NCI-H1436 treated with DMSO at 0.1 percent for 48 hours (cell line): ENCODE measurements at regions not wholly inside any gene's neighbourhood (a gene's known extent, or its start where the extent isn't known, plus 50 kb on each side); places are given as distances from the start of the nearest gene placed in this dataset.

Source experiments
- DNase-seq: peaks from one replicate; lab custom pipeline; 2025; lab: John Stamatoyannopoulos, UW

DNA sequence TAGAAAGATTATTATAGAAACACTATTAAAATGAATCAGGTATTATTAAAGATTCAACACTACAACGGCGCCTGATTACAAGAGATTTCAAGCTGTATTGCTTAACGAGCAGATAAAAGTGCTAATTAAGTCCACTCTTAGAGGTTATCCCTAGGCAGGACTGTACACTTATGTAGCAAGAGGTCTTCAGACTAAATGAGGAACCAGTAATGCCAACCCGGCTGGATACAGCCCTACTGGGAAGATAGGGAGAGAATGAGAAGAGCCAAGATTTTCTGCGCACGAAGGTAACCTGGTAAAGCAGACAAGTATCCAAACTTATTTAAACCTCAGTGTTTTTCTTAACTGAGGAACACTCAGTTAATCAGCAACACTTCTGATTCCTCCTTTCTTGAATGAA lies 115.7 kb upstream of the HIVEP3 start:
- no peak for DNase-seq

DNA sequence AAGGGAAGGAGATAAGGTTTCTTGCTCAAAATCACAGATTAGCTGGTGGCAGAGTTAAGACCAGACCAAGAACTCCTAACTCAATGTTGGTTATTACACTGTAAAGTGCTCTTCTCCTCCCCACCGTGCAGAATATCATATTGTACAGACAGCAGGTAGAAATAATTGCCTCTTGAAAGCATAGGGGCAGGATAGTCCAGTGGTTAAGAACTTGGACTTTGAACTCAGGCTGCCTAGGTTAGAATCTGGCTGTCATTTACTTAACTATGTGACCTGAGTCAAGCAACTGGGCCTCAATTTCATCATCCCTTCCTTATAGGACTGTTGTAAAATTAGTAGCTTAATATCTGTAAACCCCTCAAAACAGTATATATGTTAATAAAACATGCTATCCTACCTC lies 114.9 kb upstream of the HIVEP3 start:
- DNase-seq, result no peak

DNA sequence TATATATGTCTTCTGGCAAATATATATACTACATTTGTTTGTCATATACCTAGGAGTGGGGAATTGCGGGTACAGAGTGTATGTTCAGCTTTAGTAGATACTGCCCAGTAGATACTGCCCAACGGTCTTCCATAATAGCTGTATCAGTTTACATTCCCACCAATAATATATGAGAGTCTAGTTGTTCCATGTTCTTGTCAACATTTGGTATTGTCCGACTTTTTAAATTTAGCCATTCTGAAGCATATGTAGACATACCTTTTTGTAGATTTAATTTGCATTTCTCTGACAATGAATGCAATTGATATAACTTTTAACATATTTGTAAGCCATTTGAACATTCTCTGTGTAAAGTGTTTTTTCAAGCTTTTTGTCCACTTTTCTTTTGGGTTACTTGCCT lies 99.0 kb upstream of the HIVEP3 start:
- no peak for DNase-seq

DNA sequence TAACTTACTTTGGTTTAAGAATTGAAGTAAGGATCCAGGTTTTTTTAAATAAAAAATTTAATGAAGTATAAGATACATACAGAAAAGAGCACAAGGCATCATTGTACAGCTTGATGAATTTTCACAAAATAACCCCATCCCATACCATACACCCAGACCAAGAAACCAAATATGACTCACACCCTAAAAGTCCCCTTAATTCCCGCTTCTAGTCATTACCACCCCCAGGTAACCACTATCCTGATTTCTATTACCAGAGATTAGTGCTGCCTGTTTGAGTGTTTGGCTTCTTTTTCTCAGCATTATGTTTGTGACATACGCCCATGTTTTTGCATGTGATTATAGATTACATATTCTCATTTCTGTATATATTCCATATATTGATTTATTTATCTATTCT lies 98.5 kb upstream of the HIVEP3 start:
- no peak for DNase-seq

DNA sequence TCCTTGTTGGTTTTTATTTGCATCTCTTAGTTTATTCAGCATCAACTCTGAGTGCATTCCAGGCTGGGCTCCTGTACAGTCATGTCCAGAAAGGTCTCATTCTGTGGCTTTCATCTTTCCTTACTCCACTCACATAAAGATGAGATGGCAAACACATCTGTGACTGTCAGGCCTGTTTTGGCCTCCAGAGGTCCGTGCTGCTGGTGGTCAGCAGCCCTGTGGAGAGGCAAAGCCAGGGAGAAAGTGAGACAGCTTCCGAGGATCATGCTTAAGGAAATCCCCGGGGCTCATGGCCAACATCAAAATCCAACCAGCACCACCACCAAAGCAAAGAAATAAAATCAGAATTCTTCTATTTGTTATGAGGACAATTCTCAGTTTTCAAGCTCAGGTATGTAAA lies 96.1 kb upstream of the HIVEP3 start:
- no peak for DNase-seq

DNA sequence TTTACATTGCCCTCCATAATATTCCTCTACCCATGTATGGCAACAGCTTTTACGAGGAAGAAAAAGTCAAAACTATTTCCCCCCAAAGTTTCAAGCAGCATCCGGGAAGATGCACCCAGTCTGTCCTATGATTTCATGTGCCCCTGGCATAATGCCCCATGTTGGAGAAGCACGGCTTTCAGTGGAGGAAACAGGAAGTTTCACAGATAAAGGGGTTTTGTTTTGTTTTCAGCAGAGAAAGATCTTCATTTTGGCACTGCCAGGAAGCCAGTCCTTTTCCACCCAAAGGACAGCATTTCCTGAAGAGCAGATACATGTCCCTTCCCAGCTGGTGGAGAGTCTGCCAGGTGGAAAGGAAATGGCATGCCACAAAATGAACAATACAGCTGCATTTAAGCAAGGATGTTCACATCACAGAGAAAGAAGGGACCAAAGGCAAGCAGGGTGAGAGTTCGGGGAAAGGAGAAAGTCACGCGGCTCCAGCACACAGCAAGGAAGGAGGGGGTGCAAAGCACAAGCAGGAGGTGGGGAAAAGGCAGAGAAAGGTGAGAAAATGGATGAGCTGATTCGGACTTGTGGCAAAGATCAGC lies 95.3 kb upstream of the HIVEP3 start:
- no peak for DNase-seq

DNA sequence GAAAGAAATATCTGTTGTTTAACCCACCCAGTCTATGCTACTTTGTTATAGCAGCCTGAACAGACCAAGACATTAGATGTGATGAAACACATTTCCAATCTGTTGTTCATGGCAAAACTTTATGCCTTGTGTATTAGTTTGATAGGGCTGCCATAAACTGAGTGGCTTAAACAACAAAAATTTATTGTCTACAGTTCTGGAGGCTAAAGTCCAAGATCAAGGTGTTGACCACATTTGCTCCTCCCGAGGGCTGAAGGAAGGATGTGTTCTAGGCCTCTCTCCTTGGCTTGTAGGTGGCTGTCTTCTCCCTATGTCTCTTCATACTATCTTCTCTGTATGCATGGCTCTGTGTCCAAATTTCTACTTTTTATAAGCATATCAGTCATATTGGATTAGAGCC lies 94.1 kb upstream of the HIVEP3 start:
- DNase-seq, result no peak

DNA sequence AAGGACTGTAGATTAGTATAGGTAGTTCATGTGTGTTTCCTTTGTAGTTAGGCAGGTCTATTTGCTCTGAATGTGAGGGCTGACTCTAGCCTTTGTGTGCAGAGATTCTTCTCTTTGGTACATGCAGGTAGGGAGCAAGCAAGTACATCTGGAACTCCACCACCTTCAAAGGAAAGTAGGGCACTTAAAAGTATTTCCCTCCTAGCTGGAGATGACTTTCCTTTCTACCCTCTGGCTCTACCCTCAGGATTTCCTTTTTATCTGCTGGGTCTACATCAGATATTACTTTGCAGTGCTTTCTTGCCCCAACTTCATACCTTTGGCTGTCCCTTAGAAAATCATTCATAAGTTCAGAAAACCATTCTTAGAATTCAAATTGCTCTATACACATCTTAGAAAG lies 91.7 kb upstream of the HIVEP3 start:
- DNase-seq, result no peak

DNA sequence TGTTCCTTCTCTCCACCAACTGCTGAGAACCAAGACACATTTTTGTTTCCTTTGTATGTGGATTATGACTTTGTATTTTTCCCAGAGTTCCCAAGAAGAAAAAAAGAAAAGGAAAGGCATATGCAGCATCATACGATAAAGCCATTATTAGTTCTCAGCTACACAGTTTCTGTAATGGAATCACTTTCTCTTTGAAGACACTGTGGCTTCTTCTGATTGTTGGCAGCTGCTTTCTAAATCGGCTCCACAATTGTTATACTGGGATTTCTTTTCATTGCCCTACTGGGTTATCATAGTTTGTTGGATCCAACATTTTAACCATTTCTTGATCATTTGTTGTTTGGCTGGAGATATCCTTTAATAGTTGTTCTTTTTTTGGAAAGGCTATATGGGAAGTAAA lies 89.5 kb upstream of the HIVEP3 start:
- DNase-seq, result no peak

DNA sequence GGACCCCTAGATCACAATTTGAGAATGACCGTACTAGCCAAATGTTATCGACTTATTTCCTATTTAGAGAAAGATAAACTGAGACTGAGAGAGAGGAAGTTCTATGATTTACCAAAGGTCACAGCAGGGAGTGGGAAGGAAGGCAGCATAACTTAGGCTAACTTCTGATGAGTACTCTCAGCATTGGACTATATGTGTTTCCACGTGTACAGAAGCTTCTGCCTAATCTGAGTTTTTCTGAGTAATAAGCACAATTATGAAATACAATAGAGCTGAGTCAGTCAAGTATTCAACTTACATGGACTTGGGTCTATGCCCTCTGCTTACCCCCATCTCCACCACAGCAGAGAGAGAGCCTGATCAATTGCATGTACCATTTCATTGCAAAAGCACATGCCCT lies 88.1 kb upstream of the HIVEP3 start:
- DNase-seq, result no peak

DNA sequence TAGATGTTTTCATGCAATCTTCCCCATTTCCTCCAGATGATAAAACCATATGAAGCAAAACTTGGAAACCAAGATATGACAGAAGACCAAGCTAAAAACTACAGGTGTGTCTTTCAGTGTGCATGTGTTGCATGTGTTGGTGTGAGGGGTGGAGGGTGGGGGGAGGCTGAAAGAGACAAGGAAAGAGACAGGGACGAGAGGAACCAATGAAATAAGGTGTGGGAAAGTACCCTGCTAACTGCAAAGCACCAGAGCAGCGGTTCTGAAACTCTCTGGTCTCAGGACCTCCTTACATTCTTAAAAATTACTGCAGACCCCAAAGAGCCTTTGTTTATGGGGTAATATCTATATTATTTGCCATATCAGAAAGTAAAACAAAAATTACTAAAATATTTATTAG lies 87.4 kb upstream of the HIVEP3 start:
- DNase-seq, result no peak

DNA sequence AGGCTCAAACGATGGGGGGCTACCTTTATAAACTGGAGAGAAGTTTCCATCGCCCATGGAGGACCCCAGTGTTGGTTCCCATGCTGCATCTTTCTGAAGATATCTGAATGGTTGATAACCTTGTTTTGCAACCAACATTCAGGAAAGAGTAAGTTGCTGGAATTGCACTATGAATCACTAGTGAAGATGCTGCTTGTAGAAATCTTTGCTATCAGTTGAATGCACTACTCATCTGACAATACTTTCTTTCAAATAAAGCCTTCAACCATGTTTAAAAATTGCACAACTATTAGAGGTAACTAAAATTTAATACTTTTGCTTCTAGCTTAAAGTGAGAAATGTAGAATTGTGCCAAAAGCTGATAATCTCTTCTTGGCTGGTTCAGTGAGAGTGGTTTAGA lies 86.8 kb upstream of the HIVEP3 start:
- no peak for DNase-seq

DNA sequence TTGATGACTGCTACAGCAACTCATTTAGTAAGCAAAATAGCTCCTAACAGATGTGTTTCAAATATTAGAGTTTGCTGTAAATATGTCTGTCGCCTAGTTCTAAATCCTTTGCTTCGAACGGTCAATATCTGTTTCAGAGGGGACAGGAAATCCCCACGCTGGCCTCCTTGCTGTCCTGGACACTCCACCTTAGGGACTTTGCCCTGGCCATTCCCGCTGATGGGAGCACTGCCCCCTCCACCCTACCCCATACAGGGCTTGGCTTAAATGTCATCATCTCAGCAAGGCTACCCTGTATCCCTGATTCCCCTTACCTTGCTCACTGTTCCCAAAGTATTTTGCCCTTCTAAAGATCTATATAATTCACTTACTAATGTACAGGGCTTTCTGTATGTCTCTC lies 86.1 kb upstream of the HIVEP3 start:
- no peak for DNase-seq

DNA sequence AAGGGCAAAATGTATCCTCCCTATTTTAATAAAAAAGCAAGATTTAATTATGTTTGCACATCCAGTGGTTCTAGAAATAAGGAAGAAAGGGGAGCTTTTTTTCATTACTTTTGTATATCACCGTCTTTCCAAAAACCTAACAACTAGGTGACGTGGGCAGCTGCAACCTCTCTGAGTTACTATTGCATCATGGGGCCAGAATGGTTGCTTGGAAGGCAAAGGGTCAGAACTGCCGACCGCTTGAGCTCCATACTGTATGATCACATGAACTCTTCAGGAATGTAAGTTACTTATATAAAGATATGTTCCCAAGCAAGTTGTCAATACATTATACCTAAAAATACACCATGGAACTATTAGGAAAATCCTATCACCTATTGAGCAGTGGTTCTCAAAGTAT lies 85.6 kb upstream of the HIVEP3 start:
- no peak for DNase-seq

DNA sequence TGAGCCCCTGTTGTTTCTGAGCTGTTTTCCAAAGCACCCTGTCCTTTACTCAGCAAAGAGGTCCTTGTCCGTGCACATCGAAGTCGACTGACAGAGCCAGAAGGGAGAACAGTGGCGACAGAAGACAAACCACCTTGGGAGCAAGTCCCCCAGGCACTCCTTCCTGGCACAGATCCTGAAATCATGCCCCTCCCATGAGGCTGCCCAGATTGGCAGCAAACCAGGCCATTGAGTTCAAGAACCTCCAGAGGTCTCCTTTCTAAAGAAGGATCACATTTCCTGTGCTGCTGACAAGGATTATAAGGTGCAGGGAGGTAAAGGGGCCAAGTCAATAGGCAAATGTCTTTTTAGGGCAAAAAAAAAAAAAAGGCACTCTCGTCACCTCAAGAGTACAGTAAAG lies 84.7 kb upstream of the HIVEP3 start:
- DNase-seq, result peak; percentile 48

DNA sequence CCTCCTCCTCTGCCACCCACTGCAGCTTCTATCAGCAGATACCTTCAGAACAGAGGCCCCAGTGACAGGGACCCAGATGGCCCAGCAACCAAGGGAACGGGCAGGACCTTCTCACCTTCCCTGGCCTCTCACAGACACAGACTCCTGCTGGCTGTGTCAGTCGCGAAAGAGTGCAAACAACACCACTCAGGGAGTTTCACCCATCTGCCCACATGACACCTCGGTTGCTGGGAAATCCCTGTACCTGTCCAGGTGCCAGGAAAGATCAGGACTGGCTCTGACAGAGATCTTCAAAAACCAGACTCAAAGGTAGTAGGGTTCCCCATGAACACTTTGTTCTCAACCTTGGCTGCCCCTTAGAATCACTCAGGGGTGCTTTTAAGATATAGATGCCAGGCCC lies 83.5 kb upstream of the HIVEP3 start:
- DNase-seq, result no peak

DNA sequence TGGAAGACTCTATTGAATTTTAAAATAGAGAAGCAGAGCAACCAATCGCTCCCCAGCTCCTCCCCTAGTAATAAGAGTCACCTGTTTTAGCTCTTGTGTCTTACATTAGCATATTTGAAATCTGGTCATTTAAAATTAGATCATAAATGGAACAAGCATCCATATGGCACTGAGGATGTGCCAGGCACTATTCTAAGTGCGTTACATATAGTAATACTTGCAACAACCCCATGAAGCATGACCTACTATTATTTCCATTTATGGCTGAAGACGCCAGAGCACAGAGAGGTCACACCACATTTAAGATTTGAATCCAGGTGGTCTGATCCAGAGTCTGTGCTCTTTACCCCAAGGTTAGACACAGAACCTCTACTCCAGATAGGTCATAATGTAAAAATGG lies 82.0 kb upstream of the HIVEP3 start:
- no peak for DNase-seq

DNA sequence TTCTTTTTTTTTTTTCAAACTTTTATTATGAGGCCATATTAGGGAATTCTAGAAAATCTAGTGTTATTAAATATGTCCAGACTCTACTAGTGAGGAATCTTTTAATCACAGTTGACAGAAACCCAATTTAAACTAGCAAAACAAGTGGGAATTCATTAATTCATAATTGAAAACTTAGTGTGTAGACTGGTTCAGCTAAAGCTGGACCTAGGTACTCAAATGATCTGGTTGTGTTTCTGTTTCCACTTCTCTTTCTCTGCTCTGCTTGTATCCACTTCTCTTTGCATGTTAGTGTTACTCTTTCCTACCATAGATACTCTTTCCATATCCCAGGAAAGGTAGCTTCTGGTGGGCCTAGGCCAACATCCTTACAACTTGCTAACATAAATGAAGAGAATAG lies 81.2 kb upstream of the HIVEP3 start:
- no peak for DNase-seq

DNA sequence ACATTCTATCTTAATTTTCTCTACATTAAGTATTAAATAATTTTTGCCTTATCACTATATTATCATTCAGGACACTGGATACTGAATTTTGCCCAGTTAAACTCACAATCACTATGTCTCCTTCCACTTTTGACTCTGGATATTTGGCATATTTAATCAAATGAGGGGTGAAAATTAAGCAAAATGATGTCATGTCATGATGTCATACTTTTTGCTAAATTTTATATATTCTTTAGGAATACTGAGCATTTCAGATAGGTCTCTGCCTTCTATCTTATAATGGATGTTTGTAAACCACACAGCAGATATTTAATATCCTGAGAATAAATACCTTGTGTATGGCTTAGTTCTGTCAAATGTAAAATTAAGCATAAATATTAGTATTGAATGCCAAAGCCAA lies 79.5 kb upstream of the HIVEP3 start:
- DNase-seq, result no peak

DNA sequence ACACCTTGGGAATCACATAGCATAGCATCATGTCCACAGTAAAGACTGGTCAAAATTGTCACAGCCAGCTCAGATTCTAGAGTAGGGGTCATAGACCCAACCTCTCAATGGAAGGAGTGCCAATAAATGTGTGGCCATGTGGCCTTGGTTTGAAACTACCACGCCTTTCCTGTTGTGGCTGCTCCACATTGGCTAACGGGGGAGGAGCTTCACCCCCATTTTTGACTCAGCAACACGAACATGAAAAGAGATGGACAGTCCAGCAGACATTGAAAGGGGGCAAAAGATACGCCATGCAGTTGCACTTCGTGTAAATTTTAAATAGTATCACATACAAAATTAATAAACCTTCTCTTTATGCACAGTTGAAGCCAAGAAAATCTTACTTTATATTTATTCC lies 78.4 kb upstream of the HIVEP3 start:
- no peak for DNase-seq

DNA sequence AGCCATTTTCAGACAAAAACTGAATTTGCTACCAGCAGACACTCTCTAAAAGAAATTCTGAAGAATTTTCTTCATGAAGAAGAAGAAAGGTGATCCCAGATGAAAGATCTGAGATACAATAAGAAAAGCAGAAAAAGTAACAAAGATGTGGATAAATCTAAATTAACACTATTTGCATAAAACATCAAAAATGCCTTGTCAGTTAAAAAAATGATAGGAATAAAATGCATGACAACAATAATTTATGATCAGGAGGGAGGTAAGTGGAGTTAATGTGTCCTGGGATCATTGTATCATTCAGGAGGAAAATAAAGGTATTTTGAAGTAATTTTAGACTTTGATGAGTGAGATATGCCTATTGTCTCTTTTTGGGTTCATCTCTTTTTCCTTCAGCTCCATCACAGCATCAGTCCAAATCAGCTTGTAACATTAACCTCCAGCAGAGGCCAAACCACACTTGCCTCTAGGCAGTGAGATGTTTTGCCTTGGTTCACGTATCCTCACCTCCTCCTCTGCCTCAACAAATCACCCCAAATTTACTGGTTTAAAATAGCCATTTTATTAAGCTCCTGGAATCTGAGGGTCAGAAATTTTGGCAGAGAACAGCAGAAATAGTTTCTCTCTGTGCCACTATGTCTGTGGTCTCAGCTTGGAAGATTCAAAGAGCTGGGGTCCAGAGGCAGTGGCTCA lies 76.9 kb upstream of the HIVEP3 start:
- DNase-seq, result no peak

DNA sequence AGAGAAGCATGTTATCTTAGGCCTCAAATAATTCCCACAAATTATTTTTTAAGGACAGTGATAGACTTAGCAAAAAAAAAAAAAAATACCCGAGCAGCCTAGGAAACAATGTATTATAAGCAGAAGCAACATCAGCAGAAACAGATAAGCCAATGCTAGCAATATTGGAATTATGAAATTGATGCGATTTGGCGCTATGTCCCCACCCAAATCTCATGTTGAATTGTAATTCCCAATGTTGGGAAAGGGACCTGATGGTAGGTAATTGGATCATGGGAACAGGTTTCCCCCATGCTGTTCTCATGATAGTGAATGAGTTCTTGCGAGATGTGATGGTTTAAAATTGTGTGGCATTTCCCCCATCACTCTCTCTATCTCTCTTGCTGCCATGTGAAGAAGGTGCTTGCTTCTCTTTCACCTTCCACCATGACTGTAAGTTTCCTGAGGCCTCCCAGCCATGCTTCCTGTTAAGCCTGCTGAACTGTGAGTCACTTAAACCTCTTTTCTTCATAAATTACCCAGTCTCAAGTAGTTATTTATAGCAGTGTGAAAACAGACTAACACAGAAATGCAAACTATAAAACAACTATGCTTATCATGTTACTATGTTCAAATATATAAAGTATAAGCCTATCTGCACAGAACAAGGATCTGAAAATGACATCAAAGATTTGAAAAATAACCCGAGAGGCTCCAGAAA lies 75.6 kb upstream of the HIVEP3 start:
- no peak for DNase-seq

DNA sequence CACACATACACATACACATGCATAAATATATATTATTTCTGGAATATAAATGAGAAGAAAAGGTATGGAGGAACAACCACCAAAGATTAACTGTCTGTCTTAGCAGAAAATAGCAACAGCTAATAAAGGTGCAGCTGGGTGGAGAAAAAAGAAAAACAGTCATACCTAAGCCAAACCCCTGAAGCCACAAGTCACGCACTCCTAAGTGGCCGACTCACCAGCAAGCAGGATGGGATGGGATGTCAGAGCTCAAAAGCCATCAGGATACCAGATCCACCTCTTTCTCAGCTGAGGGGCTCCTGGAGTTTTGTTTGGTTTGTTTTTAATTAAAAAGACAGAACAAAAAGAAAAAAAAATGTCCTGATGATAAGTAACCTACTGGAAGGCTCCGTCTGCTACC lies 64.7 kb upstream of the HIVEP3 start:
- no peak for DNase-seq

DNA sequence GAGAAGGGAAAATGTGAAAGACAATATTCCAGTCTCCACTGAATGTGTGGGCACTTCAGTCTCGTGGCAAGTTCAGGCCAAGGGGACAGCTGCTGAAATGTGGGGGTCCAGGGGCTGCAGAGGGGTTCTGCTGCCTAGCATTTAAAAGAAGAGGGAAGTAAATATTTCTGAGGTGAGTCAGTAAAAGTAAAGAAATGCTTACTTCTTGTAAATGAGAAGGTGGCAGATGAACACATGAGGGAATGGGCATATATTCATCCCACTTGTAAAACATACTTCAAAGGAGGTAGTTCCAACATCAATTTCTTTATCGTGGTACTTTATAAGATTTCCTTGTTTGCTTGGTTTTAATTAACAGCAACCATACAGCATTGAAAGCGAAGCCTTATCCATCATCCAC lies 63.1 kb upstream of the HIVEP3 start:
- DNase-seq, result no peak
